ENCODE measurements at regions not wholly inside any gene's neighbourhood (a gene's known extent, or its start where the extent isn't known, plus 50 kb on each side); places are given as distances from the start of the nearest gene placed in this dataset.

DNA sequence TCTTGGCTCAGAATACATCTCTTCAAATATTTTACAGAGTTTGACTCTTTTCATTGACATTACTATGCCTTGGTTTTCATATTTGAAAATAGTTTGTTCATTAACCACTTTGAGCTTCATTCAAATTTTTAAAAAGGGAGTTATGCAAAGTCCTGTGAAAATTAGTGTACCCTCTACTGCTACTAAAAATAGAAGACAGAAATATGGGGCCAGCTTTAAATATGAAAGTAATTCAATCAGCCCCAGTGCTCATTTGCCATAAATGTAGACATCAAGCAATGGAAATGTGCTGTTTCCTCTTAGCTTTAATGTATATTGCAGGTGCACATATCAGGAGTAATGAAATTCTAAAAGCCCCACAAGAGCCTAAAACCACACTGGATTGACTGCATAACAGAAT, 218.7 kb downstream of the SPATA18 start:
- BruUV-seq (replicated peaks) = no TSS peak
- intact Hi-C loops (cut with micrococcal nuclease; ENCODE audit: unreplicated experiment) = no loop called here
- CTCF ChIA-PET (ENCODE audit: unreplicated experiment) = no interaction called here

DNA sequence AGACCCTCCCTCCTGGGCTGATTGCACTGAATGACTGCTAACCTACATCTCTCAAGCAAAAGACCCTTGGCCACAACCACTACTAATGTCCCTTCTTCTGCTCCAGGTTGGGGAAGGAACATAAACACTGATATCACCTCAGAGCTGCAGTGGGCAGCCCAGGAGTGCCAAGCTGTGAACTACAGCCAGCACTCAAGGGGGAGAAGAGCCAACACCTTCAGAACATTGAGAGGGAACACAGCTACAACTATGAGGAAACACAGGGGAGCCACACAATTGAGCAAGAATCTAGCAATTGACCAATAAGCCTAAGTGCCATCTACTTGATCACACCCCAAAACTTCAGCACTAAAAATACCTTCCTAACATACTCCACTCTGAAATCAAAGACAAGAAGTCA, 222.8 kb downstream of the SPATA18 start:
- BruUV-seq (replicated peaks) = no TSS peak
- ChIA-PET CTCF (ENCODE audit: unreplicated experiment) (no interaction called here), POLR2A (no interaction called here)
- TF ChIP-seq EZH2phosphoT487 (IDR thresholded peaks at IDR 0.05; ENCODE audit: borderline replicate concordance, low read depth, low read length) = no peak
- TF ChIP-seq, protein P1, sequence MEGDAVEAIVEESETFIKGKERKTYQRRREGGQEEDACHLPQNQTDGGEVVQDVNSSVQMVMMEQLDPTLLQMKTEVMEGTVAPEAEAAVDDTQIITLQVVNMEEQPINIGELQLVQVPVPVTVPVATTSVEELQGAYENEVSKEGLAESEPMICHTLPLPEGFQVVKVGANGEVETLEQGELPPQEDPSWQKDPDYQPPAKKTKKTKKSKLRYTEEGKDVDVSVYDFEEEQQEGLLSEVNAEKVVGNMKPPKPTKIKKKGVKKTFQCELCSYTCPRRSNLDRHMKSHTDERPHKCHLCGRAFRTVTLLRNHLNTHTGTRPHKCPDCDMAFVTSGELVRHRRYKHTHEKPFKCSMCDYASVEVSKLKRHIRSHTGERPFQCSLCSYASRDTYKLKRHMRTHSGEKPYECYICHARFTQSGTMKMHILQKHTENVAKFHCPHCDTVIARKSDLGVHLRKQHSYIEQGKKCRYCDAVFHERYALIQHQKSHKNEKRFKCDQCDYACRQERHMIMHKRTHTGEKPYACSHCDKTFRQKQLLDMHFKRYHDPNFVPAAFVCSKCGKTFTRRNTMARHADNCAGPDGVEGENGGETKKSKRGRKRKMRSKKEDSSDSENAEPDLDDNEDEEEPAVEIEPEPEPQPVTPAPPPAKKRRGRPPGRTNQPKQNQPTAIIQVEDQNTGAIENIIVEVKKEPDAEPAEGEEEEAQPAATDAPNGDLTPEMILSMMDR (conservative IDR thresholded peaks at IDR 0.05; ENCODE audit: low read length) = no peak
- intact Hi-C loops (cut with micrococcal nuclease; ENCODE audit: unreplicated experiment) = no loop called here
- Histone ChIP-seq H3K4me3 (ENCODE audit: low read depth, low read length, poor library complexity, severe bottlenecking) (no peak overlapping the region), H3K27ac (ENCODE audit: low read depth, low read length, poor library complexity, severe bottlenecking) (no peak overlapping the region), H4K20me1 (ENCODE audit: insufficient read depth, low read length) (no peaks in the 10 kb centered on the region), H3K4me1 (ENCODE audit: insufficient read depth, low read length, poor library complexity, severe bottlenecking) (no peaks in the 10 kb centered on the region), H3K9me2 (ENCODE audit: insufficient read depth, low read length) (no peaks in the 10 kb centered on the region), H2AFZ (ENCODE audit: low read length) (no peak overlapping the region), H3K79me2 (ENCODE audit: insufficient read depth, low read depth, low read length) (no peaks in the 10 kb centered on the region), H3K4me2 (ENCODE audit: low read length) (no peak overlapping the region), H3K9me3 (ENCODE audit: low read length) (no peaks in the 10 kb centered on the region), H3K36me3 (ENCODE audit: insufficient read depth, low read length) (no peaks in the 10 kb centered on the region)
- no peak for DNase-seq (ENCODE audit: low spot score)

More for the DNA sequence above, 218.7 kb downstream of the SPATA18 start:
- H4K20me1 ChIP-seq (ENCODE audit: insufficient read depth, low read length) = no peaks in the 10 kb centered on the region
- no peak overlapping the region for H3K27ac ChIP-seq (ENCODE audit: low read depth, low read length, poor library complexity, severe bottlenecking)
- H3K79me2 ChIP-seq (ENCODE audit: insufficient read depth, low read depth, low read length) = no peaks in the 10 kb centered on the region
- POLR2A ChIA-PET = no interaction called here
- DNase-seq (ENCODE audit: low spot score) = no peak
- H3K9me3 ChIP-seq (ENCODE audit: low read length) = no peaks in the 10 kb centered on the region
- H3K4me3 ChIP-seq (ENCODE audit: low read depth, low read length, poor library complexity, severe bottlenecking) = no peak overlapping the region
- H3K4me2 ChIP-seq (ENCODE audit: low read length) = no peak overlapping the region
- no peak overlapping the region for H2AFZ ChIP-seq (ENCODE audit: low read length)
- no peaks in the 10 kb centered on the region for H3K4me1 ChIP-seq (ENCODE audit: insufficient read depth, low read length, poor library complexity, severe bottlenecking)
- H3K9me2 ChIP-seq (ENCODE audit: insufficient read depth, low read length) = no peaks in the 10 kb centered on the region
- TF ChIP-seq EZH2phosphoT487 (IDR thresholded peaks at IDR 0.05; ENCODE audit: borderline replicate concordance, low read depth, low read length) = no peak
- TF ChIP-seq, protein P1 (conservative IDR thresholded peaks at IDR 0.05; ENCODE audit: low read length) = no peak
- H3K36me3 ChIP-seq (ENCODE audit: insufficient read depth, low read length) = no peaks in the 10 kb centered on the region

- Histone ChIP-seq H4K20me1 (ENCODE audit: insufficient read depth, low read length) (no peaks in the 10 kb centered on the region), H3K9me3 (ENCODE audit: low read length) (no peaks in the 10 kb centered on the region), H3K4me1 (ENCODE audit: insufficient read depth, low read length, poor library complexity, severe bottlenecking) (no peaks in the 10 kb centered on the region), H3K9me2 (ENCODE audit: insufficient read depth, low read length) (no peaks in the 10 kb centered on the region), H2AFZ (ENCODE audit: low read length) (no peak overlapping the region), H3K36me3 (ENCODE audit: insufficient read depth, low read length) (no peaks in the 10 kb centered on the region), H3K4me2 (ENCODE audit: low read length) (no peak overlapping the region), H3K4me3 (ENCODE audit: low read depth, low read length, poor library complexity, severe bottlenecking) (no peak overlapping the region), H3K27ac (ENCODE audit: low read depth, low read length, poor library complexity, severe bottlenecking) (no peak overlapping the region), H3K79me2 (ENCODE audit: insufficient read depth, low read depth, low read length) (no peaks in the 10 kb centered on the region)
- DNase-seq (ENCODE audit: low spot score) = no peak
- no TSS peak for BruUV-seq (replicated peaks)
- CTCF ChIA-PET (ENCODE audit: unreplicated experiment) = no interaction called here
- POLR2A ChIA-PET = interaction anchor here (0.6 kb wide), 1 partner anchor 8 kb away, joined by 3 read pairs; no protein-coding TSS in a partner anchor
- TF ChIP-seq EZH2phosphoT487 (IDR thresholded peaks at IDR 0.05; ENCODE audit: borderline replicate concordance, low read depth, low read length) = no peak
- TF ChIP-seq, protein P1 (conservative IDR thresholded peaks at IDR 0.05; ENCODE audit: low read length) = no peak
- intact Hi-C loops (cut with micrococcal nuclease; ENCODE audit: unreplicated experiment) = no loop called here
Observed at GRCh38 chr4:52288212-52288855, 237.2 kb downstream of the SPATA18 start.
